ENCODE measurements at regions not wholly inside any gene's neighbourhood (a gene's known extent, or its start where the extent isn't known, plus 50 kb on each side); places are given as distances from the start of the nearest gene placed in this dataset.

GRCh38 chr11:71115770-71116692, 136.3 kb downstream of the SHANK2 start:
- TF ChIP-seq POLR2AphosphoS5 (IDR thresholded peaks at IDR 0.05): no peak
- TF ChIP-seq CTCF (IDR thresholded peaks at IDR 0.05): no peak
- TF ChIP-seq POLR2A (IDR thresholded peaks at IDR 0.05): no peak
